Karpas-422 (cell line): ENCODE measurements at regions not wholly inside any gene's neighbourhood (a gene's known extent, or its start where the extent isn't known, plus 50 kb on each side); places are given as distances from the start of the nearest gene placed in this dataset.

ENCODE experiments used
- DNase-seq: peaks from one replicate; pipeline ENCODE4 v3.0.0-alpha.2; 2015
- H2AFZ ChIP-seq: fragments of 200-600 bp; sonication (generic); 2 replicates; pipeline ENCODE4 v1.6.1; 2014; ENCODE audit warnings: antibody characterized with exemption, low read length, mixed read lengths
- H3K27ac ChIP-seq: fragments of 200-600 bp; sonication (generic); 2 replicates; pipeline ENCODE4 v1.5.1; 2014; ENCODE audit warnings: mild to moderate bottlenecking, low read length, moderate library complexity
- H3K27me3 ChIP-seq: fragments of 200-600 bp; sonication (generic); 2 replicates; pipeline ENCODE4 v1.6.1; 2014; ENCODE audit warnings: low read length, mixed read lengths
- H3K36me3 ChIP-seq: fragments of 200-600 bp; sonication (generic); 2 replicates; pipeline ENCODE4 v1.6.1; 2014; ENCODE audit warnings: low read length, mixed read lengths; ENCODE audit not compliant: insufficient read depth
- H3K4me1 ChIP-seq: fragments of 200-600 bp; sonication (generic); 2 replicates; pipeline ENCODE4 v1.6.1; 2014; ENCODE audit warnings: mild to moderate bottlenecking, low read length, mixed read lengths
- H3K4me2 ChIP-seq: fragments of 200-600 bp; sonication (generic); 2 replicates; pipeline ENCODE4 v1.6.1; 2014; ENCODE audit warnings: low read length, low read depth, mild to moderate bottlenecking; ENCODE audit not compliant: poor library complexity, severe bottlenecking
- H3K4me3 ChIP-seq: fragments of 200-600 bp; sonication (generic); 2 replicates; pipeline ENCODE4 v1.5.1; 2014; ENCODE audit warnings: mild to moderate bottlenecking, antibody characterized with exemption, low read length, mixed read lengths
- H3K79me2 ChIP-seq: fragments of 200-600 bp; sonication (generic); 2 replicates; pipeline ENCODE4 v1.6.1; 2014; ENCODE audit warnings: mild to moderate bottlenecking, low read length, mixed read lengths
- H3K9ac ChIP-seq: fragments of 200-600 bp; sonication (generic); 2 replicates; pipeline ENCODE4 v1.6.0; 2014; ENCODE audit warnings: low read length
- H3K9me2 ChIP-seq: fragments of 200-600 bp; sonication (generic), shearing (Covaris generic); replicated peaks from 2 replicates; pipeline ENCODE4 v1.6.0; 2014; ENCODE audit warnings: mild to moderate bottlenecking, low read length, moderate library complexity; ENCODE audit not compliant: insufficient read depth
- H3K9me3 ChIP-seq: fragments of 300-700, 200-600 bp; sonication (generic); 2 replicates; pipeline ENCODE4 v1.6.1; 2014; ENCODE audit warnings: low read length, mixed read lengths
- H4K20me1 ChIP-seq: fragments of 200-600 bp; sonication (generic); 2 replicates; pipeline ENCODE4 v1.6.1; 2014; ENCODE audit warnings: mild to moderate bottlenecking, antibody characterized with exemption, low read length, low read depth; ENCODE audit not compliant: insufficient read depth

DNA sequence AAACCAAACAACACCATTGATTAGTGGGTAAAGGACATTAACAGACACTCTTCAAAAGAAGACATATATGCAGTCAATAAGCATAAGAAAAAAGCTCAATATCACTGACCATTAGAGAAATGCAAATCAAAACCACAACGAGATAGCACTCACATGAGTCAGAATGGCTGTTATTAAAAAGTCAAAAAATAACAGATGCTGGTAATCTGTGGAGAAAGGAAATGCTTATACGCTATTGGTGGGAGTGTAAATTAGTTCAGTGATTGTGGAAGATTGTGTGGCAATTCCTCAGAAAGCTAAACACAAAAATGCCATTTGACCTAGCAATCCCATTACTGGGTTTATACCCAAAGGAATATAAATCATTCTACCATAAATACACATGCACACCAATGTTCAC, 182.6 kb downstream of the TRPC6 start:
- no peak overlapping the region for H3K4me3 ChIP-seq

GRCh38 chr11:101397979-101398378, 185.8 kb downstream of the TRPC6 start:
- Histone ChIP-seq H2AFZ (no peak overlapping the region), H3K36me3 (no peaks in the 10 kb centered on the region), H3K79me2 (no peaks in the 10 kb centered on the region), H3K4me3 (no peak overlapping the region), H3K9me3 (peaks cover 38% of the 10 kb centered on the region), H3K9ac (no peak overlapping the region), H4K20me1 (no peaks in the 10 kb centered on the region), H3K4me2 (no peak overlapping the region), H3K27ac (no peak overlapping the region), H3K9me2 (no peaks in the 10 kb centered on the region), H3K27me3 (no peaks in the 10 kb centered on the region), H3K4me1 (no peaks in the 10 kb centered on the region)
- no peak for DNase-seq

More for the DNA sequence above, 182.6 kb downstream of the TRPC6 start:
- H3K79me2 ChIP-seq, result no peaks in the 10 kb centered on the region
- no peaks in the 10 kb centered on the region for H4K20me1 ChIP-seq
- H2AFZ ChIP-seq, result no peak overlapping the region
- no peak overlapping the region for H3K4me2 ChIP-seq
- DNase-seq, result no peak
- H3K9ac ChIP-seq, result no peak overlapping the region
- H3K9me3 ChIP-seq, result peaks cover 39% of the 10 kb centered on the region
- no peaks in the 10 kb centered on the region for H3K36me3 ChIP-seq
- H3K4me1 ChIP-seq, result no peaks in the 10 kb centered on the region
- no peaks in the 10 kb centered on the region for H3K9me2 ChIP-seq
- H3K27me3 ChIP-seq, result no peaks in the 10 kb centered on the region
- H3K27ac ChIP-seq, result no peak overlapping the region

DNA sequence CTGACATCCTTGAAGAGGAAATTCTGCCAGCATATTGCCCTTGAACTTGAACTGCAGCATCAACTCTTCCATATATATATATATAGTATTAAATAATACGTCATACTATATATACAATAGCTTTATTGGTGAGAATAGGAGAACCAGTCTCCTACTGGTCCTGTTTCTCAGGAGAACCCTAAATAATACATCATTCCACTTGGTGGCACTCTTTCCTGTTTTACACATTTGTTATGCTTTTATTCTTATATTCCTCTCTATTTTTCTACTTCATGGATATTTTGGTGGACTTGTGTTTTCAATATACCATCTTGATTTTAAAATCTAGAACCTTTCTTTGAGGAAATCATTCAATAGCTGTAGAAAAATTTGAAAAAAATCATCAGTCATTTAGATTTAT, 193.3 kb downstream of the TRPC6 start:
- no peak for DNase-seq
- H4K20me1 ChIP-seq, result no peaks in the 10 kb centered on the region

DNA sequence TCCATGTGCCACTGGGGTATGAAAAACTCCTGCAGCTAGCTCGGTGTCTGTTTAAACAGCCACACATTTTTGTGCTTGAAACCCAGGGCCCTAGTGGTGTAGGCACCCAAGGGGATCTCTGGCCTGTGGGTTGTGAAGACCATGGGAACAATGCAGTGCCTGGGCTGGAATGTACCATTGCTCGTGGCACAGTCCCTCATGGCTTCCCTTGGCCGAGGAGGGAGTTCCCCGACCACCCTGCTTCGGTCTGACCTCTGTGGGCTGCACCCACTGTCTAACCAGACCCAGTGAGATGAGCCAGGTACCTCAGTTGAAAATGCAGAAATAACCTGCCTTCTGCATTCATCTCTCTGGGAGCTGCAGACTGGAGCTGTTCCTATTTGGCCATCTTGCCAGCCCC, 214.0 kb downstream of the TRPC6 start:
- no peaks in the 10 kb centered on the region for H3K79me2 ChIP-seq
- H3K27ac ChIP-seq, result no peak overlapping the region
- no peak for DNase-seq
- no peaks in the 10 kb centered on the region for H3K9me2 ChIP-seq
- peaks cover 56% of the 10 kb centered on the region for H3K9me3 ChIP-seq
- H3K36me3 ChIP-seq, result no peaks in the 10 kb centered on the region
- no peak overlapping the region for H2AFZ ChIP-seq
- H3K4me2 ChIP-seq, result no peak overlapping the region
- no peak overlapping the region for H3K9ac ChIP-seq
- no peaks in the 10 kb centered on the region for H3K27me3 ChIP-seq
- no peaks in the 10 kb centered on the region for H3K4me1 ChIP-seq
- H4K20me1 ChIP-seq, result no peaks in the 10 kb centered on the region
- no peak overlapping the region for H3K4me3 ChIP-seq

More for the DNA sequence above, 193.3 kb downstream of the TRPC6 start:
- Histone ChIP-seq H3K27ac (no peak overlapping the region), H3K4me2 (no peak overlapping the region), H3K27me3 (no peaks in the 10 kb centered on the region), H3K79me2 (no peaks in the 10 kb centered on the region), H3K36me3 (no peaks in the 10 kb centered on the region), H3K4me1 (no peaks in the 10 kb centered on the region), H2AFZ (no peak overlapping the region), H3K9me3 (peaks cover 46% of the 10 kb centered on the region), H3K9me2 (no peaks in the 10 kb centered on the region), H3K9ac (no peak overlapping the region), H3K4me3 (no peak overlapping the region)

- H3K9me2 ChIP-seq, result no peaks in the 10 kb centered on the region; the same call in 1 of the 2 replicates
These were observed 220.0 kb downstream of the TRPC6 start for GRCh38 chr11:101363706-101364275.

GRCh38 chr11:101362643-101363042, 221.2 kb downstream of the TRPC6 start:
- no peak for DNase-seq
- H3K4me2 ChIP-seq, result no peak overlapping the region
- no peaks in the 10 kb centered on the region for H3K79me2 ChIP-seq
- H4K20me1 ChIP-seq, result no peaks in the 10 kb centered on the region
- H3K9ac ChIP-seq, result no peak overlapping the region
- H2AFZ ChIP-seq, result no peak overlapping the region
- no peaks in the 10 kb centered on the region; the same call in 1 of the 2 replicates for H3K9me2 ChIP-seq
- no peak overlapping the region for H3K4me3 ChIP-seq
- peaks cover 64% of the 10 kb centered on the region for H3K9me3 ChIP-seq
- no peak overlapping the region for H3K27ac ChIP-seq
- H3K36me3 ChIP-seq, result no peaks in the 10 kb centered on the region
- H3K4me1 ChIP-seq, result no peaks in the 10 kb centered on the region
- no peaks in the 10 kb centered on the region for H3K27me3 ChIP-seq

More at GRCh38 chr11:101363706-101364275, 220.0 kb downstream of the TRPC6 start:
- Histone ChIP-seq H3K36me3 (no peaks in the 10 kb centered on the region), H3K9me3 (peaks cover 53% of the 10 kb centered on the region), H3K4me2 (no peak overlapping the region), H3K27me3 (no peaks in the 10 kb centered on the region), H2AFZ (no peak overlapping the region), H3K4me3 (no peak overlapping the region), H3K27ac (no peak overlapping the region), H4K20me1 (no peaks in the 10 kb centered on the region), H3K9ac (no peak overlapping the region), H3K79me2 (no peaks in the 10 kb centered on the region), H3K4me1 (no peaks in the 10 kb centered on the region)
- DNase-seq, result no peak

GRCh38 chr11:101357771-101358170, 226.0 kb downstream of the TRPC6 start:
- no peak overlapping the region for H3K27ac ChIP-seq
- H3K36me3 ChIP-seq, result no peaks in the 10 kb centered on the region
- H3K79me2 ChIP-seq, result no peaks in the 10 kb centered on the region
- no peak for DNase-seq
- no peaks in the 10 kb centered on the region for H3K4me1 ChIP-seq
- H3K4me3 ChIP-seq, result no peak overlapping the region
- no peak overlapping the region for H2AFZ ChIP-seq
- no peak overlapping the region for H3K4me2 ChIP-seq
- H4K20me1 ChIP-seq, result no peaks in the 10 kb centered on the region
- peaks cover 72% of the 10 kb centered on the region for H3K9me3 ChIP-seq
- no peaks in the 10 kb centered on the region for H3K27me3 ChIP-seq
- no peak overlapping the region for H3K9ac ChIP-seq
- no peaks in the 10 kb centered on the region; the same call in 1 of the 2 replicates for H3K9me2 ChIP-seq

- Histone ChIP-seq H3K36me3 (no peaks in the 10 kb centered on the region), H2AFZ (no peak overlapping the region), H3K79me2 (no peaks in the 10 kb centered on the region), H3K9me3 (peaks cover 75% of the 10 kb centered on the region), H3K9ac (no peak overlapping the region), H3K4me2 (no peak overlapping the region), H3K4me3 (no peak overlapping the region), H3K9me2 (no peaks in the 10 kb centered on the region; the same call in 1 of the 2 replicates), H4K20me1 (no peaks in the 10 kb centered on the region), H3K4me1 (no peaks in the 10 kb centered on the region), H3K27ac (no peak overlapping the region), H3K27me3 (no peaks in the 10 kb centered on the region)
- no peak for DNase-seq
These were observed 225.2 kb upstream of the PGR start for GRCh38 chr11:101354801-101355200.
